Posterior vena cava (tissue), 2 donors: ENCODE measurements at regions not wholly inside any gene's neighbourhood (a gene's known extent, or its start where the extent isn't known, plus 50 kb on each side); places are given as distances from the start of the nearest gene placed in this dataset.

Source experiments
- DNase-seq: peaks from one replicate; pipeline ENCODE4 v3.0.0-alpha.2; 2020; ENCODE audit warnings: low spot score
- intact Hi-C, 2 donors: fragments of 100-400 bp; cut with DNase I; formaldehyde crosslinking; loops; one replicate each; pipeline versions ENCODE4 v1.14.1 to v1.14.2; 2022 to 2023
- donor health status: DM: yes; HTN: yes; CAD: no.
- donor health status: DM: yes; HTN: yes; CAD: no.

GRCh38 chr1:209457401-209458125, 126.0 kb upstream of the CAMK1G start:
- no peak for DNase-seq
- intact Hi-C loops, result no loop called here

DNA sequence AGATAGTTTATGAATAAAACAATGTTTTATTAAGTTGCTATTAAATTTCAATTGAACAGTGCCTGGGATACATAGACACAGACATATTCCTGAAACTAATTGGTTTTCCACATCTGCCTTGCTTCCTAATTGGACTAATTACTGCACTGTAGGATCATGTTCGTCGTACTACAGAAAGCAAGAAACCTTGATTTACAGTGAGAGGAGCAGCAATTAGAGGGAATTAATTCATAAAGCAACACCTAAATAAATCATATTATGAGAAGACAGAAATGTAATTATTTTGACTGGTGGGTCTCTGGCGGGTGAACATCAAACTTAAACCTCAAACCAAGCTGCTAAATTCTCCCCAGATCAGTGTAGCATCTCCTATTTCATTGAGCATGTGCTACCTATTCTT, 124.6 kb upstream of the CAMK1G start:
- no peak for DNase-seq
- intact Hi-C loops, result no loop called here

GRCh38 chr1:209461168-209461567, 122.3 kb upstream of the CAMK1G start:
- intact Hi-C loops, result no loop called here
- DNase-seq, result no peak

DNA sequence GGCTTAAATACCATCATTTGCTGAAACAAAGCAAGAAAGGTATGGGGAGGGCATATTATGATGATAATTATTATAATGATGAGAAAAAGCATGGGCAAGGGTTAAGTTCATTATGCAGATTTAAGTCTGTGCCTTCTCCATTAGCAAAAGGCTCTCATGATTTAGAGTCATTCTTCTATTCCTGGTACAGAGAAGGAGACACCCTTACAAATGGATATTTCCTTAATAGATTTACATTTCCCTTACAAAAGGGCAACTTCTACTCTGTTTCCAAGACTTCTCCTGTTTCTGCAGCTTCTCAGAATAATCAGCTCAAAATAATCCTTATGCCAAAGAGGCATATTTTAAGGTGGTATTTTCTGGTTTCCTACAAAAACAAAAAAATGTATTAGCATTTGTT, 121.1 kb upstream of the CAMK1G start:
- no peak for DNase-seq
- intact Hi-C loops, result no loop called here

GRCh38 chr1:209463441-209463840, 120.1 kb upstream of the CAMK1G start:
- intact Hi-C loops, result no loop called here
- DNase-seq, result no peak

DNA sequence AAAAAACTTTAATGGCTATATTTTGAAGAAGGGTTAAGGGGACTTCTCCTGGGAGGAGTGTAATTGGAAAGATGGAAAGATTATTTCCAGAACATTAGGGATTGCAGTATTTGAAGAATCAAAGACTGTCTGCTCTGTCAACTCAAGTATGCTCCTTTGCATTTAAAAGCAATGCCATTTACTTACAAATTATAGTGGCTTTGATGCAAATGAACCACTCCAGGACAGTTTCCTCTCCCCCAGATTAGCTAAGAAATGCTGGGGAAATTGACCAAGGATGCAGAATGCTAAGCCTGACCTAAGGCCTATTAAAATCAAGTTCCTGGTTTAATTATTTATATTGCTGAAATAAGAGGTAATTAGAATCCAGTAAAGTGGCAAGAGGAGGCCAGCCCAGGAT, 110.5 kb upstream of the CAMK1G start:
- DNase-seq, result no peak
- intact Hi-C loops, result no loop called here

DNA sequence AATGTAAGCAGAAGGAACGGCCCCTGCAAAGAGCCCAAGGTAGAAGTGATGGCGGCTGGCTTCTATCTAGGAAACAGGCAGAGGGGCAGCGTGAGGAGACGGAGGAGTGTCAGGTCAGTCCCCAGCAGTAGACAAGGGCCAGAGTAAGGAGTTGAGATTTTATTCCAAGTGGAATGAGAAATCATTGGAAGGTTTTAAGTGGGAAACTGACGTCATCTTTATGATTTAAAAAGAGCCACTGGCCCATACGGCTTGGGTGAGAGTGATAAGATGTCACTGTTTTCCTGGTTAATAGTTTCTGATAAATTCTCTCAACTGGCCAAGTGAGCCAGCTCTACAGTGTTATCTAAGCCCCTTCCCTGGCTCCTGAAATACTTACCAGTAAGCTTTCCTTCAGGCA, 103.2 kb upstream of the CAMK1G start:
- intact Hi-C loops, result no loop called here
- no peak for DNase-seq

- intact Hi-C loops, result no loop called here
- no peak for DNase-seq
Observed at GRCh38 chr1:209483691-209484090, 99.8 kb upstream of the CAMK1G start.

DNA sequence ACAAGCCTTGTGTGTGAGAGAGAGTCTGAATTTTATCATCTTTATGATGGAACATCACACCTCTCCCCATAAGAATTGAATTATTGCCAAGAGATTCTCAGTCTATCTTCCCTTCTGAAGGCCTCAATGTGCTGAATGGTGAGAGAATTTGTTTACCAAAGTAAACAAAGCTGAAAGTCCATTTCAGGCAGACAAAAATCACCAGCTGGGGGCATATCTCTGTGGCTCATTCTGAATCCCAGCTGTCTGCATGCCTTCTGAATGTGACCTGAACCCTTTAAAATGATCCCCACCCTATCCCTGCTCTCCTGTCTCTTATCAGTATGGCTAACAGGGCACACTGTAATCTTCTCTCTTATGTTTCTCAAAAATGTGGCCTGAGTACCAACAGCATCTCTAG, 99.1 kb upstream of the CAMK1G start:
- DNase-seq, result no peak
- intact Hi-C loops, result no loop called here

GRCh38 chr1:209485167-209485566, 98.3 kb upstream of the CAMK1G start:
- no peak for DNase-seq
- intact Hi-C loops, result no loop called here

DNA sequence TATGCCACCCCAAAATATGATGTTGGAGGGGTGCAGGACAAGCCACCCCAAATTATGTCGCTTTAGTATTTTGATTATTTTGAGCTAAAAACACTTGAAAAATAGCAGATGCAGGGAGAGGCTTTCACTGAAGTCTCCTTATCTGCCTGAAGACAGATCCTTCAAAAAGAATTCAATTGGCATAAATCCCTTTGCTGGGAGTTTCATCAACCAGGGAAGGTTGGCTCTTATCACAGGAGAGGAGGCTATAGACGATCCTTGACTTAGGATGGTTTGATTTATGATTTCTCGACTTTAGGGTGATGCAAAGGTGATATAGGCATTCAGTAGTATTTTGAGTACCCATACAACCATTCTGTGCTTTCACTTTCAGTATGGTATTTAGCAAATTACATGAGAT, 97.8 kb upstream of the CAMK1G start:
- intact Hi-C loops, result no loop called here
- DNase-seq, result no peak

DNA sequence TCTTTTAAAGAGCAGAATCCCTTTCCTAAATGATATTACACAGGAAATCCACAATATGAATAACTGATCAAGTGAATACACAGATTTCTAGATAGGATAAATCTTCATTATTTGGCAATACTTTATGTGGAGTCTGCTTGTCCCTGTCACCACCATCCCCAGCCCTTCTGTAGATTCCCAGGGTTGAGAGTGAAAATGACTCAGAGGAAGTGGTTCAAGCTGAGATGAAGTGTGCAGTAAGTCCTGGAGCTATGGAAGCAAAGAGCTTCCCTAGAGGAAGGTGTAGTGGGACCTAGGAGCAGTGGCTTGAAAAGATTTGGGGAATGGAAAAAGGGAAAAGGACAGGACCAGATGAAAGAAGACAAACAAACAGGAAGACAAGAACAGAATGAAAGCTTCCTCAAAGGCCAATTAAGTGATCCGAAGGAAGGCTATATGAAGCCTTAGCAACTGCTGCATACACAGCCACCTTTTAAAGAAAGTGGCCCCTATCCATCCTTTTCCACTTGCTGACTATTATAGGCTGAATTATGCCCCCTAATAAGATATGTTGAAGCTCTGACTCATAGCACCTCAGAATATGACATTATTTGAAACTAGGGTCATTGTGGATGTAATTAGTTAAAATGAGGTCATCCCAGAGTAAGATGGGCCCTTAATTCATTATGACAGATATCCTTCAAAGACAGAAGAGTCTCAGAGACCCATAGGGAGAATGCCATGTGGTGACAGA, 96.5 kb upstream of the CAMK1G start:
- DNase-seq, result no peak
- intact Hi-C loops, result no loop called here

DNA sequence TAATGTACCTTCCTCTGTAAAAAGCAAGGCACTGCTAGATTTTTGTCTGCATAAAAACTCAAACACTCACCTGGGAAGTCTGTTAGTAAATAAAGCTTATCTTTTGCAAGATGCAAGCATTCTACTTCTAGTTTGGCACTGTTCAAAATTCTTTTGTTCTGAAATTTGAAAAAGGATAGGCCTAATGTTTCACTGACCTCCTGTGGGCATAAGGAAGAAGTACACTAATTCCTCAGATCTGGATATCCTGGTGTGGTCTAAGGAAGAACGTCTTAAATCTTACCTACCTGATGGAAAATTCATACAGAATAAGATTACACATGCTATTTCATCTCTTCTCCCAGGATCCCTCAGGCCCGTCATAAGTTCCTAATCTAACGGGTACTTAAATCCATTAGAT, 93.5 kb upstream of the CAMK1G start:
- intact Hi-C loops, result no loop called here
- DNase-seq, result no peak

- intact Hi-C loops, result no loop called here
- no peak for DNase-seq
Observed at GRCh38 chr1:209491031-209491430, 92.5 kb upstream of the CAMK1G start.

DNA sequence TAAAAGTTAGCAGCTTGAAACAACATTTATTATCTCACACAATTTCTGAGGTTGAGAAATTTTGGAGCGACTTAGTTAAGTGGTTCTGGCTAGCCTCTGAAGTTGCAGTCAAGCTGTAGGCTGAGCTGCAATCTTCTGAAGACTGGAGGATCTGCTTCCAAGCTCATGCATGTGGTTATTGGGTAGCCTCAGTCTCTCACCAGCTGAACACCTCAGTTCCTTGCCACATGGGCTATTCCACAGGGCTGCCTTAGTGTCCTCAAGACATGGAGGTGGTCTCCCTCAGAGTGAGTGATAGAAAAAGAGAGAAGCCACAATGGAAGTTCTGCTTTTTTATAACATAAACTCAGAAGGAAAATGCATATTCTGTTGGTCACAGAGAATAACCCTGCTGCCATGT, 92.0 kb upstream of the CAMK1G start:
- no peak for DNase-seq
- intact Hi-C loops, result no loop called here

DNA sequence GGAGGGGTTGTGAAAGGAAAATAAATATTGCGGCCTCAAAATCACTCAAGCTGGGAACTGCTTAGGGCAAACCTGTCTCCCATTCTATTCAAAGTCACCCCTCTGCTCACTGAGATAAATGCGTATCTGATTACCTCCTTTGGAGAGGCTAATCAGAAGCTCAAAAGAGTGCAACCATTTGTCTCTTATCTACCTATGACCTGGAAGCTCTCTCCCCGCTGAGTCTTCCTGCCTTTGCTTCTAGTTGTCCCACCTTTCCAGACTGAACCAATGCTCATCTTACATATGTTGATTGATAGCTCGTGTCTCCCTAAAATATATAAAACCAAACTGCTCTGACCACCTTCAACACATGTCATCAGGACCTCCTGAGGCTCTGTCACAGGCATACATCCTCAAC, 91.6 kb upstream of the CAMK1G start:
- no peak for DNase-seq
- intact Hi-C loops, result no loop called here

DNA sequence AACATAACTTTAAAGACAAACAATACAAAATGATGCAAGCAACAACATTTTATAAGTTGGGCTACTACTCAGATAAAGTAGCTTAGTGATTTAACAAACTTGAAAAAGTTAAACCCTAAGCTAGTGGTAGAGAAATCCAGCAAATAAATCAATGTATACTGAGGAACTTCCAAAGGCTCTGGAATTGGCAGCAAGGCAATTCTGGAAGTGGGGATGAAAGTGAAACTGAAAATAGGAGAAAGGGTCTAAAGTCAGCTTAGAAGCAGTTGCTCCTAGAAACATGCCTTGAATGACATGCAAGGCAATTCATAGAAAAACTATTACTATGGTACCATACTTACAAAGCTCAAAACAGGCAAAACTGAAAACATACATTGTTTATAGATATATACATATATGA, 90.0 kb upstream of the CAMK1G start:
- no peak for DNase-seq
- intact Hi-C loops, result no loop called here

DNA sequence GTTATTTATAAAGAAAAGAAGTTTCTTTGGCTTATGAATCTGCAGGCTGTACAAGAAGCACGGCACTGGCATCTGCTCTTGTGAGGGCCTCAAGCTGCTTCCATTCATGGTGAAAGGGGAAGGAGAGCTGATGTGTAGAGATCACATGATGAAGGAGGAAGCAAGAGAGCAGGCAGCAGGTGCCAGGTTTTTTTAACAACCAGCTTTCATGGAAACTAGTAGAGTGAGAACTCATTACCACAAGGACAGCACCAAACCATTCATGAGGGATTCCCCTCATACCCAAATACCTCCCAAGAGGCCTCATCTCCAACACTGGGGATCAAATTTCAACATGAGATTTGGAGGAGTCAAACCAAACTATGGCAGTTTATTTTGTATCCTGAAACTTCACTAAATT, 85.8 kb upstream of the CAMK1G start:
- no peak for DNase-seq
- intact Hi-C loops, result no loop called here

DNA sequence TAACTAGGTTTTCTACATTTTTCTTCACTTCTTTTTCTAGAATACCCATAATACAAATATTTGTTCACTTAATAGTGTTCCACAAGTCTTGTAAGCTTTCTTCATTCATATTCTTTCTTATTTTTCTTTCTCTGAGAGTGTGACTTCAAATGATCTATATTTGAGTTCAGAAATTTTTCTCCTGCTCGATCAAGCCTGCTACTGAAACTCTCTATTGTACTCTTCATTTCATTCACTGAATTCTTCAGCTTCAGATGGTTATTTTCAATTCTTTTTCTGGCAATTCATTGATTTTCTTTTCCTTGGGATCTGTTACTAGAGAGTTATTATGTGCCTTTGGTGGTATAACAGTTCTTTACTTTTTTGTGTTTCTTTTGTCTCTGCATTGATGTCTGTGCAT, 82.5 kb upstream of the CAMK1G start:
- intact Hi-C loops, result no loop called here
- DNase-seq, result no peak

DNA sequence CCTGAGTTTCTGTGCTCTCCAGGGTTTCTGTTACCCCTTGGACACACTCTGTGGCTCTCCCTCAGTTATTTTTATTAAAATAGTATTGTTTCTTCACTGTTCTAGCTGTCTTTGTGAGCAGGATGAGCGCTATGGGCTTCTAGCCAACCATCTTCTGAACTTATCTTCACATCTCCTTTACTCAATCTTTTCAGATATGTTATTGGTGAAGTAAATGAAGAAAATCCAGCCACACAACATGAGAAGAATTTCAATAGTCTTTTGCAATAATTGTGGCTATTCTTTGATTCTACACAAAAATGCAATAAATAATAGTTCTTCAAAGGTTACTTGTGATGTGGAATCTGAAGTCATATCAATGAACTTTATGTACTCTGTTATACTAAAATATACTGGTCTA, 80.3 kb upstream of the CAMK1G start:
- intact Hi-C loops, result no loop called here
- no peak for DNase-seq

DNA sequence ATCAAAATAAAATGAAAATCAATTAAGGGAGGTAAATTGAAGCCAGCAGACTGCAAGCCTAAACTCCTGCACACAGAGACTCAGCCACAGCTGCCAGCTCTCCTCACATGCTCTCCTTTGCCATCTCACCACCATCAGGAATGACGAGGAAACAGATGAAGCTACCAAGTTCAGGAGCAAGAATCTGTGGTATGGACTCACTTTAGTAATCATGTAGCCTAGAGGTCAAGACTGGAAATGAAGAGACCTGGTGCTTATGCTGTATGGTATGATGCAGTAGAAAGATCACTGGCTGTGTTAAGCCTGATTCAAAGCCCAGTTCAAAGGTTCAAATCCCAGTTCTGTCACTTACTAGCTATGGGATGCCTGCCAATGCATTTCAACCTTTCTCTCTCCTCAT, 78.9 kb upstream of the CAMK1G start:
- DNase-seq, result no peak
- intact Hi-C loops, result no loop called here
